HG03175 (cell line): ENCODE measurements at regions not wholly inside any gene's neighbourhood (a gene's known extent, or its start where the extent isn't known, plus 50 kb on each side); places are given as distances from the start of the nearest gene placed in this dataset.

ENCODE experiments used
- ATAC-seq: cut with Tn5 transposase; IDR thresholded peaks from one replicate; pipeline ENCODE4 v1.9.1; 2021; ENCODE audit warnings: mild to moderate bottlenecking, moderate library complexity; ENCODE audit not compliant: unreplicated experiment

GRCh38 chr5:164332349-164333196 is 827.2 kb downstream of the MAT2B start:
- ATAC-seq, result no peak

GRCh38 chr5:164335837-164336236 is 830.4 kb downstream of the MAT2B start:
- ATAC-seq, result no peak

- ATAC-seq, result no peak
Observed at GRCh38 chr5:164336276-164336675, 830.9 kb downstream of the MAT2B start.

GRCh38 chr5:164336906-164337305 is 831.5 kb downstream of the MAT2B start:
- no peak for ATAC-seq

- ATAC-seq, result no peak
Observed at GRCh38 chr5:164341056-164341619, 835.7 kb downstream of the MAT2B start.

DNA sequence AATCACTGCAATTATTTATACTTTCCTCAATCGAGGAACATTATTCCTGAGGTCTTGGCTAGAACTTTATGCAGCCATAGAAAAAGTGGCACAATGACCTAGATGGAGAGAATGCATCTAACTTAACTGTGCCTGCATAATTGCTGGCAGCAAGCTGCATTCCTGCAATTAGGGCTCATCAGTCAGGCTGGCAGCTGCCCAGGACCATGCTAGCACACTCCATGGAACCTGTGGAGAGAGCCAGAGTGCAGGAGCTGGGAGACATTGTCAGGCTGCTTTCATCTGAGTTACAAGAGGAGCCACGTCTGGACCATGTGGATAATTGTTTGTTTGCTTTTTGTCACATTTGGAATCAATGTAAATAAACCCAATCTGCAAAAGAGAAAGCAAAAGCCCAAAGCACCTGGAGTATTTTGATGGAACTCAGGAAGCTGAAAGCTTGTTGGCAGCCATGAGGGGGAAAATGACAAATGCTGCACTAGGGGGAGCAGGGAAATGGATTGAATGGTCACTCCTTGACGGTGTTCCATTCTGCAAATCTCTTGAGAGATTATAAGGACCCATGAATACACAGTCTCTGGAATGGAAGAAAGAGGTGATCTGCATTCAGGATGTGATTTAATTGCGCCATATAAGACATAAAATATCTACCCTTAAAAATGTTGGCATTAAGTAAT is 839.9 kb downstream of the MAT2B start:
- no peak for ATAC-seq

GRCh38 chr5:164345853-164346252 is 840.4 kb downstream of the MAT2B start:
- no peak for ATAC-seq

GRCh38 chr5:164346785-164347630 is 841.6 kb downstream of the MAT2B start:
- no peak for ATAC-seq

GRCh38 chr5:164350236-164350635 is 844.8 kb downstream of the MAT2B start:
- ATAC-seq, result no peak

GRCh38 chr5:164351245-164351834 is 845.9 kb downstream of the MAT2B start:
- ATAC-seq, result no peak

DNA sequence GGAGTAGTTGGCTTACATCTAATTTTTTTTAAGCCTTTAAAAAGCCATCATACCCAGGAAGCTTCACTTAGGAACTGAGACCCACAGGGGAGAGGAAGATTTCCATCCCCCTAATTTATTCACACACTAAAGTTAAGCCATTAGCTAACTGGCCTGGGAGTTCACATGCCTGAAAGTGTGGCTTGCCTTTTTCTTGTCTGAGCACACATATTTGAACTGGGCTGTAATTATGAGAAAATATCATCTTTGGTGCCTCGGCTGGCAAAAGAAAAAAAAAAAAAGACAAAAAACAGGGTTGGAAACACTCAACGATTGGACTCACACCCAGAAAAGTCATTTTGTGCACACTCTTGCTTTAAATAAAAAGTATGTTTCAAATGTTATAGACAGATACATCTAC is 847.3 kb downstream of the MAT2B start:
- no peak for ATAC-seq

- ATAC-seq, result no peak
Observed at GRCh38 chr5:164353155-164353554, 847.7 kb downstream of the MAT2B start.

GRCh38 chr5:164354139-164354751 is 848.8 kb downstream of the MAT2B start:
- no peak for ATAC-seq

DNA sequence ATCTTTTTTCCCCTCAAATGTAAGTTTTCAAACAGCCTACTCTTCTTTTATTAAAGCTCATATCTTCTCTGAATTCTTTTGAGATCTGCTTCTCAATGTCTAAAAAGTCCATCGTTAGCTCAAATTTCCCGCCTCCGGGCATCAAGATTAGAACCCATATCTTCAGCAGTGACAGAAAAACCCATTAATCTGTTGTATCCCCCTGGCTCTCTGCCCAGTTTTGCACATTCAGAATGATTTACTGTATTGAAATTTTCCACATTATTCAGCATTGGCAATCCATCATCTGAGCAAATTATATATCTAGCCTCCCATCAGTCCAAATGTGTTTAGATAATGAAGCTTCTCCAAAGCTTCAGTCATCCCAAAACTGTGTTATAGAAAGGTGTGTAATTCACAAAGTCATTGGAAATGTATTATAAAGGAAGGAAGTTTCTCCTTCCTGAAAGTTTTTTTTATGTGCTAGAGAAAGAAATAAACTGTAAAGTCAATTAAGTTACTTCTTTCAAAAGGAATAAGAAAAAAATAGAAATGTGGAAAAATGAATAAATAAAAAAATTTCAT is 849.9 kb downstream of the MAT2B start:
- ATAC-seq, result no peak

DNA sequence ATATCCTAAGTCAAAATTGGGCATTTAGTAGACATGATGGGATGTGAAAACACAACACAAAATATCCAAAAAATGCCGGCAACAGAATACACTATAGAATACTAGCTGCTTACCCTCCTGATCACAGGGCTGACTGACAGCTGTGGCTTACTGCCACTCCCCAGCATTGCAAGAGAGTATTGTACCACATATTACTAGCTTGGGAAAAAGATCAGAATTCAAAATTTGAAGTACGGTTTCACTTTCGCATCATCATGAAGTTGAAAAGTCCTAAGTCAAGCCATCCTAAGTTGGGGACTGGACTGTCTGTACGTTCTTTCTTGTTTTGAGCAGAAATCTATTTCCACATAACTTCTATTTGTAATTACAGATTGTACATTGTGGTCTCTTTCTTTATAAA is 851.4 kb downstream of the MAT2B start:
- ATAC-seq, result no peak

GRCh38 chr5:164357395-164358033 is 852.1 kb downstream of the MAT2B start:
- no peak for ATAC-seq

DNA sequence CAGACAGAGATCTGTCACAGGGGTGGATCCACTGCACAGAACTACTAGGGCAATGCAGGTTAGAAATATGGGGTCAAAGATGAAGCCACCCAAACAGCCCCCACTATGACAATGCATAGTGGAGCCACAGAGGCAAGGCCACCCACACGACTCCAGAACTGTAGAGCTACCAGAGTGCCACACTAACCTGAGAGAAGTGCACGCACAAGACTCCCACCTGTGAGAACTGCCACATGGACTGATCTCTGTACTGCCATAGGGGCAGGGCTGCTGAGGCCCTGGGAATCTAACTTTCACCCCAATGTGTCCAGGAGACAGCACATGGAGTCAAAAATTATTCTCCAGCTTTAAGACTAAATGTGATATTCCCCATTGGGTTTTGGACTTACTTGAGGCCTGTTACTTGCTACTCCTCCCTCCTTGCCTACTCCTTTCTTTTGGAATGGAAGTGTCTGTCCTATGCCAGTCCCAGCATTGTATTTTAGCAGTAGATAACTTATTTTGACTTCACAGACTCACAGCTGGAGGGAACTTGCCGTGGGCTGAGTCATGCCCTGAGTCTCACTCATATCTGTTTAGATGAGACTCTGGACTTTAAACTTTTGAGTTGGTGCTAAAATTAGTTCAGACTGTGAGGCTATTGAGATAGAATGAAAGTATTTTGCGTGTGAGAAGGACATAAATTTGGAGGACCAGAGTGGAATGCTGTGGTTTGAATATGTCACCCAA is 853.3 kb downstream of the MAT2B start:
- no peak for ATAC-seq

- ATAC-seq, result no peak
Observed at GRCh38 chr5:164359260-164360255, 854.1 kb downstream of the MAT2B start.
